AG09319 (cell line): ENCODE measurements at regions not wholly inside any gene's neighbourhood (a gene's known extent, or its start where the extent isn't known, plus 50 kb on each side); places are given as distances from the start of the nearest gene placed in this dataset.
"Not testable (repeated sequence)": the region's sequence is repeated elsewhere in the genome, so short reads cannot be mapped to it uniquely, and the experiment has no call there.

Experiments
- DNase-seq: peaks from one replicate; pipeline ENCODE4 v3.0.0-alpha.2; 2010; ENCODE audit warnings: low read depth; ENCODE audit errors: extremely low read depth
- CTCF ChIP-seq: IDR thresholded peaks from 2 replicates; pipeline ENCODE4 v1.5.1; 2011; ENCODE audit warnings: low read depth, mild to moderate bottlenecking, inconsistent platforms, low read length, moderate library complexity

- TF ChIP-seq CTCF: no peak
- no peak for DNase-seq
Measured at GRCh38 chr18:39232937-39233336, 1667.3 kb upstream of the CELF4 start.

- TF ChIP-seq CTCF: no peak
- no peak for DNase-seq
Measured at GRCh38 chr18:39232490-39232889, 1666.9 kb upstream of the CELF4 start.

- no peak for TF ChIP-seq CTCF
Measured at GRCh38 chr18:39230086-39230803, 1664.6 kb upstream of the CELF4 start.

GRCh38 chr18:39227769-39228168 is 1662.2 kb upstream of the CELF4 start:
- not testable (repeated sequence) for DNase-seq

More at GRCh38 chr18:39230086-39230803, 1664.6 kb upstream of the CELF4 start:
- DNase-seq: no peak

GRCh38 chr18:39225373-39225772 is 1659.8 kb upstream of the CELF4 start:
- DNase-seq: no peak
- TF ChIP-seq CTCF: no peak

- no peak for DNase-seq
- TF ChIP-seq CTCF: no peak
Measured at GRCh38 chr18:39223283-39223682, 1657.7 kb upstream of the CELF4 start.

- TF ChIP-seq CTCF: no peak
- DNase-seq: no peak
Measured at GRCh38 chr18:39215920-39216319, 1650.3 kb upstream of the CELF4 start.

GRCh38 chr18:39211461-39211860 is 1645.9 kb upstream of the CELF4 start:
- TF ChIP-seq CTCF: no peak
- DNase-seq: no peak
